IMR-90 (cell line): ENCODE measurements at regions not wholly inside any gene's neighbourhood (a gene's known extent, or its start where the extent isn't known, plus 50 kb on each side); places are given as distances from the start of the nearest gene placed in this dataset.

Source experiments
- ATAC-seq: fragments of 200-7000 bp; cut with Tn5 transposase; 2 replicates; pipeline ENCODE4 v1.9.1; 2020; ENCODE audit warnings: low read depth, mild to moderate bottlenecking, moderate library complexity
- BruUV-seq: library from RNA; stranded (reverse); fragments of 400-500 nt; replicated peaks from 2 replicates; lab custom pipeline; 2021; lab: Mats Ljungman, UMichigan
- CTCF ChIA-PET: fragments of 300-600 bp; formaldehyde crosslinking; extraction: SDS; loops from one replicate; lab custom pipeline; 2021; ENCODE audit warnings: antibody characterized with exemption; lab: Yijun Ruan, JAX
- POLR2A ChIA-PET: fragments of 300-600 bp; sonication (Branson Sonifier 250); formaldehyde crosslinking; loops from one replicate; lab custom pipeline; 2022; ENCODE audit warnings: antibody characterized with exemption; ENCODE audit not compliant: unreplicated experiment; lab: Charles Lee
- DNase-seq: peaks from one replicate; pipeline ENCODE4 v3.0.0; 2013
- H2AFZ ChIP-seq: replicated peaks from 2 replicates; pipeline ENCODE3; 2013; ENCODE audit warnings: low read length, mild to moderate bottlenecking; ENCODE audit not compliant: poor library complexity
- H2AK5ac ChIP-seq: 2 replicates; pipeline ENCODE4 v1.6.1; 2013; ENCODE audit warnings: low read depth, low read length, inconsistent platforms
- H2AK9ac ChIP-seq: replicated peaks from 2 replicates; pipeline ENCODE3; 2013; ENCODE audit warnings: mild to moderate bottlenecking, low read depth, low read length, moderate library complexity; ENCODE audit not compliant: poor library complexity
- H2BK120ac ChIP-seq: 2 replicates; pipeline ENCODE4 v1.6.1; 2013; ENCODE audit warnings: low read depth, low read length, inconsistent platforms
- H2BK15ac ChIP-seq: 3 replicates; pipeline ENCODE4 v1.6.1; 2013; ENCODE audit warnings: low read depth, low read length, inconsistent platforms
- H2BK20ac ChIP-seq: 2 replicates; pipeline ENCODE4 v1.6.1; 2013; ENCODE audit warnings: low read depth, mild to moderate bottlenecking, inconsistent platforms, low read length, moderate library complexity
- H2BK5ac ChIP-seq: 2 replicates; pipeline ENCODE4 v1.6.1; 2013; ENCODE audit warnings: mild to moderate bottlenecking, low read depth, low read length, inconsistent platforms; ENCODE audit not compliant: poor library complexity, severe bottlenecking
- H3K14ac ChIP-seq: replicated peaks from 2 replicates; pipeline ENCODE4 v1.6.1; 2013; ENCODE audit warnings: low read depth, low read length, inconsistent platforms
- H3K18ac ChIP-seq: 2 replicates; pipeline ENCODE4 v1.6.1; 2013; ENCODE audit warnings: low read depth, low read length, control low read depth
- H3K23ac ChIP-seq: 2 replicates; pipeline ENCODE4 v1.6.1; 2013; ENCODE audit warnings: low read depth, low read length, inconsistent platforms
- H3K27ac ChIP-seq: 2 replicates; pipeline ENCODE4 v1.5.1; 2013; ENCODE audit warnings: mild to moderate bottlenecking, control low read depth, low read length; ENCODE audit not compliant: insufficient read depth
- H3K27me3 ChIP-seq: 2 replicates; pipeline ENCODE4 v1.6.1; 2013; ENCODE audit warnings: low read length; ENCODE audit not compliant: control insufficient read depth, insufficient read depth
- H3K36me3 ChIP-seq: 2 replicates; pipeline ENCODE4 v1.6.1; 2013; ENCODE audit warnings: low read length, mixed read lengths; ENCODE audit not compliant: control insufficient read depth, insufficient read depth
- H3K4ac ChIP-seq: 2 replicates; pipeline ENCODE4 v1.6.1; 2013; ENCODE audit warnings: low read depth, low read length, inconsistent platforms
- H3K4me1 ChIP-seq: 2 replicates; pipeline ENCODE4 v1.6.1; 2013; ENCODE audit warnings: low read length, mixed read lengths; ENCODE audit not compliant: control insufficient read depth, insufficient read depth
- H3K4me2 ChIP-seq: 2 replicates; pipeline ENCODE4 v1.6.1; 2013; ENCODE audit warnings: low read depth, mild to moderate bottlenecking, control low read depth, low read length, moderate library complexity
- H3K4me3 ChIP-seq: 2 replicates; pipeline ENCODE4 v1.5.1; 2013; ENCODE audit warnings: low read depth, mild to moderate bottlenecking, control low read depth, low read length, moderate library complexity; ENCODE audit not compliant: insufficient read depth
- H3K56ac ChIP-seq: 2 replicates; pipeline ENCODE4 v1.6.1; 2013; ENCODE audit warnings: low read length, inconsistent platforms; ENCODE audit not compliant: insufficient read depth; ENCODE audit errors: extremely low read depth
- H3K79me1 ChIP-seq, 2 experiments: 2 replicates each; pipeline ENCODE4 v1.6.1; 2013; ENCODE audit warnings: low read length in 2 of 2, inconsistent platforms in 1 of 2, low read depth in 1 of 2
- H3K9ac ChIP-seq: 2 replicates; pipeline ENCODE4 v1.6.1; 2013; ENCODE audit warnings: low read depth, low read length, control low read depth
- H3K9me1 ChIP-seq: 2 replicates; pipeline ENCODE4 v1.6.1; 2013; ENCODE audit warnings: low read length, inconsistent platforms; ENCODE audit not compliant: insufficient read depth
- H3K9me3 ChIP-seq: 2 replicates; pipeline ENCODE4 v1.6.1; 2013; ENCODE audit warnings: low read length; ENCODE audit not compliant: control insufficient read depth, insufficient read depth
- H4K20me1 ChIP-seq: 2 replicates; pipeline ENCODE4 v1.6.1; 2013; ENCODE audit warnings: low read length, inconsistent platforms; ENCODE audit not compliant: insufficient read depth
- H4K5ac ChIP-seq: 2 replicates; pipeline ENCODE4 v1.6.1; 2013; ENCODE audit warnings: mild to moderate bottlenecking, low read depth, low read length, control low read depth
- H4K8ac ChIP-seq, 2 experiments: 2 replicates each; pipeline ENCODE4 v1.6.1; 2013; ENCODE audit warnings: low read depth in 2 of 2, low read length in 2 of 2, control low read depth in 1 of 2, inconsistent platforms in 1 of 2
- H4K91ac ChIP-seq: 2 replicates; pipeline ENCODE4 v1.6.1; 2013; ENCODE audit warnings: low read depth, low read length, inconsistent platforms; ENCODE audit not compliant: insufficient read depth
- CEBPB ChIP-seq: IDR thresholded peaks from 2 replicates; pipeline ENCODE4 v1.6.1; 2012; ENCODE audit warnings: low read depth, low read length, improper control_type of control experiment
- CHD1 ChIP-seq: IDR thresholded peaks from 2 replicates; pipeline ENCODE4 v1.6.1; 2012; ENCODE audit warnings: low read depth, low read length, improper control_type of control experiment
- MAFK ChIP-seq: IDR thresholded peaks from 2 replicates; pipeline ENCODE4 v1.6.1; 2012; ENCODE audit warnings: low read depth, low read length, improper control_type of control experiment
- MAZ ChIP-seq: IDR thresholded peaks from 2 replicates; pipeline ENCODE4 v1.6.1; 2012; ENCODE audit warnings: low read depth, mild to moderate bottlenecking, low read length, improper control_type of control experiment, moderate library complexity, borderline replicate concordance
- MXI1 ChIP-seq: IDR thresholded peaks from 2 replicates; pipeline ENCODE4 v1.6.1; 2012; ENCODE audit warnings: low read depth, mild to moderate bottlenecking, low read length, moderate library complexity, borderline replicate concordance
- NFE2L2 ChIP-seq: fragments of 150-350 bp; IDR thresholded peaks from 2 replicates; pipeline ENCODE4 v1.6.1; 2016; ENCODE audit warnings: low read depth, mild to moderate bottlenecking, low read length
- POLR2A ChIP-seq: IDR thresholded peaks from 2 replicates; pipeline ENCODE4 v1.6.1; 2012; ENCODE audit warnings: mild to moderate bottlenecking, low read depth, low read length
- RAD21 ChIP-seq: IDR thresholded peaks from 2 replicates; pipeline ENCODE4 v1.6.1; 2012; ENCODE audit warnings: low read length, improper control_type of control experiment
- RFX5 ChIP-seq: IDR thresholded peaks from 2 replicates; pipeline ENCODE4 v1.8.0; 2012; ENCODE audit warnings: low read depth, mild to moderate bottlenecking, low read length, moderate library complexity
- WGBS, 2 experiments: methylation state at CpG; one replicate each; pipeline versions ENCODE4 v1.1.5 to v1.1.7; 2013; ENCODE audit warnings: missing lambda C conversion rate in 2 of 2; ENCODE audit not compliant: insufficient read length in 1 of 2; ENCODE audit errors: extremely low coverage in 2 of 2; 5-methylcytosine and 5-hydroxymethylcytosine counted together
- dilution Hi-C: fragments of 300-500 bp; cut with HindIII; formaldehyde crosslinking; loops from one replicate; pipeline ENCODE4 v1.14.3; 2018; ENCODE audit warnings: low sequenced_read_pairs; ENCODE audit not compliant: unreplicated experiment
- in situ Hi-C: fragments of 300-500 bp; cut with MboI; formaldehyde crosslinking; loops from 3 replicates; pipeline ENCODE4 v1.14.3; 2019; ENCODE audit warnings: low sequenced_read_pairs, inconsistent platforms, mixed read lengths
- intact Hi-C: fragments of 100-400 bp; cut with micrococcal nuclease; formaldehyde crosslinking; loops from 2 replicates; pipeline ENCODE4 v1.10.0; 2022

- H3K9ac ChIP-seq, result no peak overlapping the region
- in situ Hi-C loops, result no loop called here
These were observed 70.4 kb upstream of the VGLL2 start for GRCh38 chr6:117194978-117195377.

More at GRCh38 chr6:117194978-117195377, 70.4 kb upstream of the VGLL2 start:
- Histone ChIP-seq H3K4me3 (no peak overlapping the region), H2BK120ac (no peak overlapping the region), H3K56ac (no peak overlapping the region), H2AK5ac (no peak overlapping the region), H4K91ac (no peak overlapping the region), H3K18ac (no peak overlapping the region), H4K5ac (no peak overlapping the region), H2BK20ac (no peak overlapping the region), H2AFZ (no peak overlapping the region), H4K8ac (no peak overlapping the region), H2BK15ac (no peak overlapping the region), H4K20me1 (no peaks in the 10 kb centered on the region), H3K23ac (no peak overlapping the region), H3K79me1 (no peaks in the 10 kb centered on the region), H3K9me3 (no peaks in the 10 kb centered on the region), H3K4me1 (no peaks in the 10 kb centered on the region), H3K9me1 (no peaks in the 10 kb centered on the region), H3K4me2 (no peak overlapping the region), H2AK9ac (no peak overlapping the region), H3K27me3 (no peaks in the 10 kb centered on the region), H3K14ac (no peak overlapping the region), H2BK5ac (no peak overlapping the region), H3K36me3 (no peaks in the 10 kb centered on the region), H3K4ac (no peak overlapping the region), H3K27ac (no peak overlapping the region)
- ATAC-seq (no peak), DNase-seq (no peak)
- BruUV-seq, result no TSS peak
- TF ChIP-seq NFE2L2 (no peak), MAZ (no peak), MXI1 (no peak), POLR2A (no peak), CEBPB (no peak), RAD21 (no peak), RFX5 (no peak), MAFK (no peak), CHD1 (no peak)
- dilution Hi-C loops (no loop called here), intact Hi-C loops (no loop called here)
- POLR2A ChIA-PET, result no interaction called here
- WGBS, 2 experiments, result no CpG with 5 or more reads among the region's 4 CpGs
- CTCF ChIA-PET, result interaction anchor here (0.6 kb wide), 1 partner anchor 60 kb away, joined by 5 read pairs; no protein-coding TSS in a partner anchor
